HL-60 (cell line): ENCODE measurements at regions not wholly inside any gene's neighbourhood (a gene's known extent, or its start where the extent isn't known, plus 50 kb on each side); places are given as distances from the start of the nearest gene placed in this dataset.

Experiments used
- DNase-seq, 2 experiments: peaks; one replicate each; pipeline ENCODE4 v3.0.0-alpha.2; 2010 to 2020; ENCODE audit warnings: low read depth in 1 of 2, low spot score in 1 of 2
- H3K27ac ChIP-seq: fragments of 250-450 bp; sonication (Bioruptor Pico); replicated peaks from 2 replicates; pipeline ENCODE4 v1.5.1; 2020; ENCODE audit warnings: mild to moderate bottlenecking, moderate library complexity
- H3K27me3 ChIP-seq: fragments of 250-450 bp; sonication (Bioruptor Pico); 2 replicates; pipeline ENCODE4 v1.5.1; 2021; ENCODE audit warnings: mild to moderate bottlenecking, moderate library complexity; ENCODE audit not compliant: insufficient read depth, poor library complexity, severe bottlenecking
- H3K4me3 ChIP-seq: replicated peaks from 2 replicates; pipeline ENCODE4 v1.5.1; 2011; ENCODE audit warnings: mild to moderate bottlenecking, control low read depth, low read length; ENCODE audit not compliant: insufficient read depth
- CTCF ChIP-seq: IDR thresholded peaks from one replicate; pipeline ENCODE4 v1.5.1; 2011; ENCODE audit warnings: low read length, control low read depth, inconsistent platforms; ENCODE audit not compliant: insufficient read depth
- GABPA ChIP-seq: IDR thresholded peaks from 2 replicates; pipeline ENCODE4 v1.6.1; 2012; ENCODE audit warnings: low read depth
- POLR2AphosphoS5 ChIP-seq: IDR thresholded peaks from 2 replicates; pipeline ENCODE4 v1.6.1; 2012; ENCODE audit warnings: low read depth
- REST ChIP-seq: IDR thresholded peaks from 2 replicates; pipeline ENCODE4 v1.6.1; 2012; ENCODE audit warnings: low read depth; ENCODE audit not compliant: insufficient replicate concordance
- SPI1 ChIP-seq: IDR thresholded peaks from 2 replicates; pipeline ENCODE4 v1.6.1; 2012; ENCODE audit warnings: low read depth, mild to moderate bottlenecking, borderline replicate concordance

- no peak overlapping the region for H3K27ac ChIP-seq
- TF ChIP-seq POLR2AphosphoS5 (no peak), REST (no peak), GABPA (no peak), SPI1 (no peak), CTCF (no peak)
- H3K27me3 ChIP-seq: no peaks in the 10 kb centered on the region
- DNase-seq: no peak
- H3K4me3 ChIP-seq: no peak overlapping the region
Measured at GRCh38 chr4:32876546-32876945, 2156.4 kb downstream of the PCDH7 start.

GRCh38 chr4:32879913-32880312 lies 2159.7 kb downstream of the PCDH7 start:
- H3K4me3 ChIP-seq: no peak overlapping the region
- TF ChIP-seq GABPA: no peak
- TF ChIP-seq REST: no peak
- TF ChIP-seq CTCF: no peak
- no peak for TF ChIP-seq SPI1
- no peak for TF ChIP-seq POLR2AphosphoS5
- no peaks in the 10 kb centered on the region for H3K27me3 ChIP-seq
- no peak overlapping the region for H3K27ac ChIP-seq
- no peak for DNase-seq

- Histone ChIP-seq H3K27me3 (no peaks in the 10 kb centered on the region), H3K27ac (no peak overlapping the region), H3K4me3 (no peak overlapping the region)
- TF ChIP-seq CTCF (no peak), GABPA (no peak)
- no peak for DNase-seq
Measured at GRCh38 chr4:32884198-32884597, 2164.0 kb downstream of the PCDH7 start.

GRCh38 chr4:32890398-32890797 lies 2170.2 kb downstream of the PCDH7 start:
- no peak overlapping the region for H3K27ac ChIP-seq
- no peak for DNase-seq
- no peaks in the 10 kb centered on the region for H3K27me3 ChIP-seq
- H3K4me3 ChIP-seq: no peak overlapping the region
- TF ChIP-seq CTCF (no peak), POLR2AphosphoS5 (no peak), SPI1 (no peak), GABPA (no peak), REST (no peak)
